ENCODE measurements at regions not wholly inside any gene's neighbourhood (a gene's known extent, or its start where the extent isn't known, plus 50 kb on each side); places are given as distances from the start of the nearest gene placed in this dataset.

DNA sequence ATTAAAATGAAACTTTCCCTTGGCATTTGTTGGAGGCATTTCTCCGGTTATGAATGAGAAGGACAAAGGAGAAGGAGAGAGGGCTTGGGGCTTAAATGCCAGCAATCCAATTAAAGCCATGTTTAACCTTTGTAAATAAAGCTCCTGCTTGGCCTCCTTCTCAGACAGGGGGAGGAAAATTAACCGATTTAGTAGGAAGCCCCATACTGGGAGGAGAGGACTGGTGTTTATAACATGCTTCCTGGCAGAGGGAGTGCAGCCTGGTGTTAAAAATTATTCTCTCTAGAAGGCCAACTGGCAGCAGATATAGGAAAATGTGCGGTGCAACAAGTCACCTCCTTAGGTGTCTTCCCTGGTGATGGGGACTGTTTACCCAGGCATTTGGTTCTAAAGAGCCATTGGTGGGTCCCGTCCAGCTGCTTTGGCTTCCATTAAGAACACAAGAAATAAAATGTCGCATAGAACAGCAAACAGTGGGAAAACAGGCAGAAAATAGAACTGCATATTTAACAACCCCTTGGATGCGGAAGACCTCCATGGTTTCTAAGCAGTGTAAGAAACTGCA is 846.5 kb downstream of the TYW1 start:
- TF ChIP-seq, protein P1, sequence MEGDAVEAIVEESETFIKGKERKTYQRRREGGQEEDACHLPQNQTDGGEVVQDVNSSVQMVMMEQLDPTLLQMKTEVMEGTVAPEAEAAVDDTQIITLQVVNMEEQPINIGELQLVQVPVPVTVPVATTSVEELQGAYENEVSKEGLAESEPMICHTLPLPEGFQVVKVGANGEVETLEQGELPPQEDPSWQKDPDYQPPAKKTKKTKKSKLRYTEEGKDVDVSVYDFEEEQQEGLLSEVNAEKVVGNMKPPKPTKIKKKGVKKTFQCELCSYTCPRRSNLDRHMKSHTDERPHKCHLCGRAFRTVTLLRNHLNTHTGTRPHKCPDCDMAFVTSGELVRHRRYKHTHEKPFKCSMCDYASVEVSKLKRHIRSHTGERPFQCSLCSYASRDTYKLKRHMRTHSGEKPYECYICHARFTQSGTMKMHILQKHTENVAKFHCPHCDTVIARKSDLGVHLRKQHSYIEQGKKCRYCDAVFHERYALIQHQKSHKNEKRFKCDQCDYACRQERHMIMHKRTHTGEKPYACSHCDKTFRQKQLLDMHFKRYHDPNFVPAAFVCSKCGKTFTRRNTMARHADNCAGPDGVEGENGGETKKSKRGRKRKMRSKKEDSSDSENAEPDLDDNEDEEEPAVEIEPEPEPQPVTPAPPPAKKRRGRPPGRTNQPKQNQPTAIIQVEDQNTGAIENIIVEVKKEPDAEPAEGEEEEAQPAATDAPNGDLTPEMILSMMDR (conservative IDR thresholded peaks at IDR 0.05), result no peak
- H3K4me1 Mint-ChIP-seq, result peaks cover 12% of the 10 kb centered on the region
- DNase-seq (ENCODE audit: low read depth, low spot score), result no peak
- no peaks in the 10 kb centered on the region for H3K36me3 Mint-ChIP-seq (ENCODE audit: low read depth)
- H3K4me3 Mint-ChIP-seq, result no peak overlapping the region
- H3K9me3 Mint-ChIP-seq, result no peaks in the 10 kb centered on the region
- H3K27ac Mint-ChIP-seq (ENCODE audit: unreplicated experiment), result no peak overlapping the region
- no peaks in the 10 kb centered on the region for H3K27me3 Mint-ChIP-seq (ENCODE audit: low read depth)

DNA sequence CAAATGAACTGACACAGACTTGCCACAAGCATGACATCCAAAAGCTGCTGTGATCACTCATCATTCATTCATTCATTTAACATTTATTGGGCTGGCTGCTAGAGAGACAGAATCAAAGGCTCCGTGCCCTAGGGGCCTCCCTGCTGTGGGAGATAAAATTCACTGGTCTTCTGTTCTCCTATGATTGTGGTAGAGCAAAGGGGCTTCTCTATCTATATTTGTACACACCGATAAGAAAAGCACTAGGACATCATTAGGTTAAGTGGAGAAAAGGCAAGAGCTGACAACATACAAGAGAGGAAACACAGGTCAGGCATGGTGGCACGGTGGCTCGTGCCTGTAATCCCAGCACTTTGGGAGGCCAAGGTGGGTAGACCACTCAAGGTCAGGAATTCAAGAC is 847.0 kb downstream of the TYW1 start:
- Mint-ChIP-seq H3K27ac (ENCODE audit: unreplicated experiment) (no peak overlapping the region), H3K9me3 (no peaks in the 10 kb centered on the region)
- DNase-seq (ENCODE audit: low read depth, low spot score), result no peak

DNA sequence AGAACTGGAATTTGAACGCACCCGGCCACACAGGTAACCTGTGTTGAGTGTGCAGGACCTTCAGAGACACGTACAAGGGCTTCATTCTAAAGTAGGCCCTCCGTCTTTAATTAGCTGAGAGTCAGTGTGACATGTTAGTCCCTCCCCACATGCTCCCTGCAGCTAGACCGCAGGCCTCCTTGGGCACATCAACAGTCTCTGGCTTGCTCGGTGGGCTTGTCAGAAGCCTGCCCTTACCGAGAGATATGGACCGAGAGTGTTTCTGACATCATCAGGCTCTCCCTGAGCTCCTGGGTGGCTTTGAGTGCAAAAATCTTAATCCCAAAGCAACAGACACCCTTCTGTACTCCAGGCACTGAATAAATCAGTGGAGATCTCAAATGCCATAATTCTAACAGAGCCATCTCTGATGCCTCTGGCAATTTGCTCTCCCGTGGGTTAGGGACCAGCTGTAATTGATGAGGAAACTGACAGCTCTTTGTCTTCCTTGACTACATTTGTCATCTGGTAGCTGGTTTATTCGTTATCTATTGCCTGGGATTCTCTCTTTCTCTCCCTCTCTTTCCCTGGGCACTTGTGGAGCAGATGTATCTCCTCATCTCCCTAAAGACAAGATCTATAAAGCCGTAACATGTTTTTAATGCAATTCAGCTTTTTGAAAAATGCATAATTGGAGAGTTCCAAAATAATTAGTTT is 850.6 kb downstream of the TYW1 start:
- Mint-ChIP-seq H3K4me1 (peaks cover 12% of the 10 kb centered on the region), H3K27me3 (ENCODE audit: low read depth) (no peaks in the 10 kb centered on the region), H3K9me3 (no peaks in the 10 kb centered on the region), H3K27ac (ENCODE audit: unreplicated experiment) (no peak overlapping the region), H3K36me3 (ENCODE audit: low read depth) (no peaks in the 10 kb centered on the region), H3K4me3 (no peak overlapping the region)
- TF ChIP-seq, protein P1 (conservative IDR thresholded peaks at IDR 0.05), result no peak
- DNase-seq (ENCODE audit: low read depth, low spot score), result no peak

More for the DNA sequence above, 847.0 kb downstream of the TYW1 start:
- Mint-ChIP-seq H3K4me1 (peaks cover 12% of the 10 kb centered on the region), H3K4me3 (no peak overlapping the region), H3K36me3 (ENCODE audit: low read depth) (no peaks in the 10 kb centered on the region), H3K27me3 (ENCODE audit: low read depth) (no peaks in the 10 kb centered on the region)
- TF ChIP-seq, protein P1 (conservative IDR thresholded peaks at IDR 0.05), result no peak

DNA sequence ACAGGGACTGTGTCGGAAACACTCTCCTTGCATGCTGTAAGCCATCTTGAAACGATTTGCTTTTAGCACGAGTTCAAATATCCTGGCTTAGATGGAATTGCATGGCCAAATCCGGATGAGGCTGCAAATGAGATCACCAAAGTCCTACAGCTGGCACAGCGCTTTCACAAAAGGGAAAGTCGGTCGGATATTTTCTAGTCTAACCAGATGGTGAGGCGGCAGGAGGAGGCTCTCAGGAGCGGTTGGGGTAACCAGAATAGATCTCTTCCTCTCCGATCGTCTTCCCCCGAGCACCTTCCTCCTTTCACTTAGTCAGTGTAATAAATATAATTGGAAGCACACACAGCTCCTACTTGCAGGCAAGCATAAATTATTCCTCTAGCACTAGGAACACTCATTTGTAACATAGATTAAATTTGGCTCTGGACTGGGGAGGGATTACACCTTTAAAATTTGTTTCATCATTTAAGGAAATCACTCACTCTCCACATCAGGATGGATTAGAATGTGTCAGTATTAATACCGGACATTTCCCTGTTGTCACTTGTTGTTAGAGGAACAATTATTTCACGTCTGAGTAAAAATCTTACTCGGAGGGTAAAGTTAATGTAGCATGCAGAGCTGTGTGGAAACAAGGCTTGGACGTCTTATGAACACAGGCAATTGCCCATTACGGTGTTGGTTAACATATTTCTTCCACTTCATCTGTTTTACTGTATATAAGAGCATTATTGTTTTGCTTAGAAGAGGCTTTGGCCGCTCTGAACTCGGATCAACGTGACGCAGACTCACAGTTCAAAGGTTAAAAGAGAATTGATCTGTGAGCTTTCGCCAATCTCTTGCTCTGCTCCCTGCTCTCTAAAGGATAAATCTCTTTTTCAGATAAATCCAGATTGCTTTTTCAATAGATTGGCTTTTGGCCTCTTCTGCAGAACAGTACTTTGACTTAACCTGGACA is 857.9 kb downstream of the TYW1 start:
- H3K9me3 Mint-ChIP-seq, result no peaks in the 10 kb centered on the region

DNA sequence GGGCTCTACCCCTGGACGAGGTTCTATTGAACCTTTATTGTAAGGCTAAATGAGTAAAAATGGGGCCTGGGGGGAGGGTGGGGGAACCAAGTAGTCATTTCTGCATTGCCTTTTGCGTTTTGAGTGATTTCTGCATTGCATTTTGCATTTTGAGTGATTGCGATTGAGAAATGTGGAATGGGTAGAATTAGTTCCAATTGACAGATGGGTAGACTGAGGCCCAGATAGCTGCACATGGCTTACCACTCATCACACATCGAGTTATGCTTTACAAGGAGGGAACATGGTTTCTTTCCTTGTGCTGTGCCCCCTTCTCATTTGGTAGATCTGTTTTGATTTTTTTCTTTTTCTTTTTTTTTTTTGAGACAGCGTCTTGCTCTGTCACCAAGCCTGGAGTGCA is 858.7 kb downstream of the TYW1 start:
- TF ChIP-seq, protein P1 (conservative IDR thresholded peaks at IDR 0.05), result no peak
- Mint-ChIP-seq H3K4me1 (peaks cover 23% of the 10 kb centered on the region), H3K9me3 (no peaks in the 10 kb centered on the region), H3K36me3 (ENCODE audit: low read depth) (no peaks in the 10 kb centered on the region), H3K27me3 (ENCODE audit: low read depth) (no peaks in the 10 kb centered on the region), H3K27ac (ENCODE audit: unreplicated experiment) (no peak overlapping the region), H3K4me3 (no peak overlapping the region)
- DNase-seq (ENCODE audit: low read depth, low spot score), result no peak

More for the DNA sequence above, 857.9 kb downstream of the TYW1 start:
- Mint-ChIP-seq H3K36me3 (ENCODE audit: low read depth) (no peaks in the 10 kb centered on the region), H3K27me3 (ENCODE audit: low read depth) (no peaks in the 10 kb centered on the region), H3K4me3 (no peak overlapping the region), H3K4me1 (peaks cover 23% of the 10 kb centered on the region), H3K27ac (ENCODE audit: unreplicated experiment) (peak overlapping the region; percentile 69)
- no peak for DNase-seq (ENCODE audit: low read depth, low spot score)
- TF ChIP-seq, protein P1 (conservative IDR thresholded peaks at IDR 0.05), result no peak
